ENCODE measurements at regions not wholly inside any gene's neighbourhood (a gene's known extent, or its start where the extent isn't known, plus 50 kb on each side); places are given as distances from the start of the nearest gene placed in this dataset.

GRCh38 chr7:41334071-41334862, 368.6 kb downstream of the INHBA start:
- no peak for DNase-seq

GRCh38 chr7:41333511-41333910, 369.4 kb downstream of the INHBA start:
- DNase-seq: no peak

GRCh38 chr7:41331194-41331593, 371.7 kb downstream of the INHBA start:
- DNase-seq: no peak

GRCh38 chr7:41328544-41328943, 374.3 kb downstream of the INHBA start:
- DNase-seq: no peak

GRCh38 chr7:41328131-41328530, 374.8 kb downstream of the INHBA start:
- no peak for DNase-seq

- DNase-seq: no peak
Observed at GRCh38 chr7:41326616-41327015, 376.3 kb downstream of the INHBA start.

- DNase-seq: no peak
Observed at GRCh38 chr7:41323806-41324205, 379.1 kb downstream of the INHBA start.

- no peak for DNase-seq
Observed at GRCh38 chr7:41319581-41319980, 383.3 kb downstream of the INHBA start.

GRCh38 chr7:41316410-41316809, 386.5 kb downstream of the INHBA start:
- no peak for DNase-seq

- DNase-seq: no peak
Observed at GRCh38 chr7:41315764-41316163, 387.1 kb downstream of the INHBA start.

- no peak for DNase-seq
Observed at GRCh38 chr7:41313171-41313570, 389.7 kb downstream of the INHBA start.

GRCh38 chr7:41312235-41312634, 390.7 kb downstream of the INHBA start:
- no peak for DNase-seq

GRCh38 chr7:41311301-41311700, 391.6 kb downstream of the INHBA start:
- no peak for DNase-seq

- DNase-seq: no peak
Observed at GRCh38 chr7:41306486-41306885, 396.4 kb downstream of the INHBA start.

- DNase-seq: no peak
Observed at GRCh38 chr7:41305001-41305400, 397.9 kb downstream of the INHBA start.

- no peak for DNase-seq
Observed at GRCh38 chr7:41303709-41304108, 399.2 kb downstream of the INHBA start.

GRCh38 chr7:41298409-41298808, 404.5 kb downstream of the INHBA start:
- DNase-seq: no peak

GRCh38 chr7:41297166-41297565, 405.7 kb downstream of the INHBA start:
- DNase-seq: peak; percentile 60

GRCh38 chr7:41295455-41295815, 407.5 kb downstream of the INHBA start:
- no peak for DNase-seq

GRCh38 chr7:41294556-41295454, 408.1 kb downstream of the INHBA start:
- no peak for DNase-seq

GRCh38 chr7:41292487-41292886, 410.4 kb downstream of the INHBA start:
- DNase-seq: no peak

- DNase-seq: no peak
Observed at GRCh38 chr7:41287559-41288335, 415.1 kb downstream of the INHBA start.

GRCh38 chr7:41280491-41280890, 422.4 kb downstream of the INHBA start:
- DNase-seq: no peak
